ENCODE measurements at regions not wholly inside any gene's neighbourhood (a gene's known extent, or its start where the extent isn't known, plus 50 kb on each side); places are given as distances from the start of the nearest gene placed in this dataset.

- TF ChIP-seq RXRA (IDR thresholded peaks at IDR 0.05; ENCODE audit: insufficient read depth, low read depth, low read length) (no peak), CHD2 (IDR thresholded peaks at IDR 0.05; ENCODE audit: low read length) (no peak), TCF12 (IDR thresholded peaks at IDR 0.05; ENCODE audit: low read depth, low read length) (no peak), BCL11A (IDR thresholded peaks at IDR 0.05; ENCODE audit: low read depth in 2 of 2, low read length in 2 of 2) (no peak), HDAC6 (IDR thresholded peaks at IDR 0.05; ENCODE audit: low read depth, low read length) (no peak), CHD7 (IDR thresholded peaks at IDR 0.05; ENCODE audit: insufficient replicate concordance, low read length) (no peak)
These were observed 81.1 kb upstream of the NR3C1 start (continued) for GRCh38 chr5:143484601-143485000.
